Activated CD8-positive, alpha-beta T cell treated with anti-CD3 and anti-CD28 coated beads for 36 hours (primary cell): ENCODE measurements at regions not wholly inside any gene's neighbourhood (a gene's known extent, or its start where the extent isn't known, plus 50 kb on each side); places are given as distances from the start of the nearest gene placed in this dataset.

ENCODE experiments used
- ATAC-seq: fragments of 200-7000 bp; cut with Tn5 transposase; one replicate; pipeline ENCODE4 v1.10.0; 2021; ENCODE audit warnings: mild to moderate bottlenecking, moderate library complexity
- CTCF ChIA-PET: fragments of 350-600 bp; sonication (Branson Sonifier 250); formaldehyde crosslinking; loops from one replicate; lab custom pipeline; 2021; ENCODE audit warnings: antibody characterized with exemption; lab: Charles Lee
- POLR2A ChIA-PET: fragments of 350-600 bp; sonication (Branson Sonifier 250); formaldehyde crosslinking; loops from one replicate; lab custom pipeline; 2021; ENCODE audit warnings: antibody characterized with exemption; lab: Charles Lee
- DNase-seq: peaks from one replicate; pipeline ENCODE4 v3.0.0-alpha.2; 2020
- H3K27ac Mint-ChIP-seq: one replicate; pipeline ENCODE4 v1.8.0; 2021; ENCODE audit warnings: mild to moderate bottlenecking, mixed read lengths
- H3K27me3 Mint-ChIP-seq: one replicate; pipeline ENCODE4 v1.8.0; 2021; ENCODE audit warnings: mixed read lengths
- H3K36me3 Mint-ChIP-seq: one replicate; pipeline ENCODE4 v1.8.0; 2021; ENCODE audit warnings: low read depth, mixed read lengths
- H3K4me1 Mint-ChIP-seq: one replicate; pipeline ENCODE4 v1.8.0; 2021; ENCODE audit warnings: low read depth, mixed read lengths
- H3K4me3 Mint-ChIP-seq: one replicate; pipeline ENCODE4 v1.8.0; 2021; ENCODE audit warnings: mild to moderate bottlenecking, moderate library complexity, mixed read lengths
- H3K9me3 Mint-ChIP-seq: one replicate; pipeline ENCODE4 v1.8.0; 2021; ENCODE audit warnings: mixed read lengths
- intact Hi-C: fragments of 100-400 bp; cut with micrococcal nuclease; formaldehyde crosslinking; loops from one replicate; pipeline ENCODE4 v1.10.0; 2022
- TF ChIP-seq, protein P1 (sequence below): fragments of 200-600 bp; IDR thresholded peaks from one replicate; pipeline ENCODE4 v1.8.0; 2022; ENCODE audit warnings: antibody characterized with exemption, mild to moderate bottlenecking

DNA sequence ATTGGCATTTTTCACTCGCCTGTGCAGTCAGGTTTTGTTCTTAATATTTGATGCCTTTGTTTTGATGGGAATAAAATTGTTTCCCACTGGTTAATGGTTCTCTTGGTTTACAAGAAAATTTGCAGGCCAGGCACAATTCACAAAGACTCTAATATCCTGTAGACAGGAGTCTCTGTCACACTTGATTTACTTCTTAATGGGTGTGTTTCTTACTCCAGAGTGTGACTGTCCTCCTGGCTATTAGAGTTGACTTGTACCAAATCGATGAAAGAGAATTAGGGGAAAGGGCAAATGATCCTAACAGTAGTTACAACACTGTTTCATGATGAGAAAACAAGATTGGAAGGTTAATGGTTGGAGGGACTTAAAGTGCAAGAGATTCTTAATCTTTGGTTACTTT, 142.8 kb upstream of the SV2C start:
- Mint-ChIP-seq H3K27me3 (peaks cover 13% of the 10 kb centered on the region), H3K4me3 (no peak overlapping the region), H3K4me1 (no peaks in the 10 kb centered on the region), H3K9me3 (peaks cover 1% of the 10 kb centered on the region), H3K27ac (no peak overlapping the region), H3K36me3 (no peaks in the 10 kb centered on the region)
- DNase-seq (no peak), ATAC-seq (no peak)
- TF ChIP-seq, protein P1, sequence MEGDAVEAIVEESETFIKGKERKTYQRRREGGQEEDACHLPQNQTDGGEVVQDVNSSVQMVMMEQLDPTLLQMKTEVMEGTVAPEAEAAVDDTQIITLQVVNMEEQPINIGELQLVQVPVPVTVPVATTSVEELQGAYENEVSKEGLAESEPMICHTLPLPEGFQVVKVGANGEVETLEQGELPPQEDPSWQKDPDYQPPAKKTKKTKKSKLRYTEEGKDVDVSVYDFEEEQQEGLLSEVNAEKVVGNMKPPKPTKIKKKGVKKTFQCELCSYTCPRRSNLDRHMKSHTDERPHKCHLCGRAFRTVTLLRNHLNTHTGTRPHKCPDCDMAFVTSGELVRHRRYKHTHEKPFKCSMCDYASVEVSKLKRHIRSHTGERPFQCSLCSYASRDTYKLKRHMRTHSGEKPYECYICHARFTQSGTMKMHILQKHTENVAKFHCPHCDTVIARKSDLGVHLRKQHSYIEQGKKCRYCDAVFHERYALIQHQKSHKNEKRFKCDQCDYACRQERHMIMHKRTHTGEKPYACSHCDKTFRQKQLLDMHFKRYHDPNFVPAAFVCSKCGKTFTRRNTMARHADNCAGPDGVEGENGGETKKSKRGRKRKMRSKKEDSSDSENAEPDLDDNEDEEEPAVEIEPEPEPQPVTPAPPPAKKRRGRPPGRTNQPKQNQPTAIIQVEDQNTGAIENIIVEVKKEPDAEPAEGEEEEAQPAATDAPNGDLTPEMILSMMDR = no peak
- CTCF ChIA-PET = no interaction called here
- POLR2A ChIA-PET = no interaction called here
- intact Hi-C loops = no loop called here

DNA sequence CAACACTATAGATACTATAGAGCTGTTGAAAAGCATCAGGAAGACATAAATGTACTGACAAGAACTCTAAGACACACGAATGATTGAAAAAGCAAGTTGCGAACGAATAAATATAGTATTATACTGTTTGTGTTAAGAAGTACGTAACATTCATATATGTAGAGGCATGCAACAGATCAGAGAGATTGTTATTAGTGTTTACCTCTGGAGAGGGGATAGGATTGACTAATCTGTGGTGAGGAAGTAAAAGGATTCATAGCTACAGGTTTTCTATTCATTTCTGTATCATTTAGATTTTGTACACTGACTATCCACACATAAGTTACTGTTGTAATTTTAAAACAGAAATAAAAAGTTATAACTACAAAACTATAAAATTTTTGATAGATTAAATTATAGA, 147.6 kb upstream of the SV2C start:
- CTCF ChIA-PET = no interaction called here
- TF ChIP-seq, protein P1 = no peak
- Mint-ChIP-seq H3K36me3 (no peaks in the 10 kb centered on the region), H3K9me3 (no peaks in the 10 kb centered on the region), H3K4me3 (no peak overlapping the region), H3K4me1 (no peaks in the 10 kb centered on the region), H3K27ac (no peak overlapping the region), H3K27me3 (peaks cover 10% of the 10 kb centered on the region)
- DNase-seq (no peak), ATAC-seq (no peak)
- POLR2A ChIA-PET = no interaction called here
- intact Hi-C loops = no loop called here

DNA sequence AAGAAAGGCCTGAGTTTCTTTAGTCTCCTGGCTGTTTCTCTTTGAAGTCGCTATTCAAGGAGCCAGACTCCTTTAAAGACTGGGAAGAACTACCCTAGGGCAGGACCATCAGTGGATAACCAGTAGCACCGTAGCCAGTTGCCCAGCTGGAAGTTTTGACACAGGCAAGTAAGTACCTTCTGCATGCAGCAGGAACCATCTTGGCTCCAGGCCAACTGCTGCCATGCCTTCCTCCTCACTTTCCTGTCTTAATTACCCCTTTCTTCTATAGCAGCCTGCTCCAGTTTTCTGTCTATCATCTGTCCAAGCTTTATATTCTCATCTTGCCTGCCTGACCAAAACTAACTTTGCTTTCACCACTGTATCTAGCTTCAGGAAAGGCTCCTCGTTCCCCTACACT, 149.7 kb upstream of the SV2C start:
- intact Hi-C loops = no loop called here
- DNase-seq (no peak), ATAC-seq (no peak)
- ChIA-PET CTCF (no interaction called here), POLR2A (no interaction called here)
- H3K4me1 Mint-ChIP-seq = no peaks in the 10 kb centered on the region
- H3K9me3 Mint-ChIP-seq = no peaks in the 10 kb centered on the region
- no peak overlapping the region for H3K27ac Mint-ChIP-seq
- H3K36me3 Mint-ChIP-seq = no peaks in the 10 kb centered on the region
- TF ChIP-seq, protein P1 = no peak
- peaks cover 6% of the 10 kb centered on the region for H3K27me3 Mint-ChIP-seq
- H3K4me3 Mint-ChIP-seq = no peak overlapping the region

DNA sequence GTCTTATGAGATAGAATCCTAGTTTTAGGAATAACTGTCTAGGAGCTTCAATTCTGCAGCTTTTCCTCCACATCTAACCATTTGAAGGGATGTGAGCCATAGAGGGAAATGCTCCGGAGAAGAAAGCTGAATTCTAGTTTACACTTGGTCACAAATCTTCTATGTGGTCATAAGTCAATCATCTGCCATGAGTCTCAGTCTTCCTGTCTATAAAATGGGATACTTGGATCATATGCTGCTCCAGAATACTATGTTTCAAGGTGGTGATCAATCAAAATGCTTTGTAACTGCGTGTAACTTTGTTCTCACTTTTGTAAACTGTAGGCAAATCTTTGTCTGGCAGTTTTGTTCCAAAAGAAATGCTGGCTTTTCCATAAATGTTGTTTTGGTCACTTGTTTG, 152.0 kb upstream of the SV2C start:
- Mint-ChIP-seq H3K9me3 (no peaks in the 10 kb centered on the region), H3K27ac (no peak overlapping the region), H3K4me1 (no peaks in the 10 kb centered on the region), H3K36me3 (no peaks in the 10 kb centered on the region), H3K4me3 (no peak overlapping the region), H3K27me3 (peaks cover 4% of the 10 kb centered on the region)
- POLR2A ChIA-PET = no interaction called here
- intact Hi-C loops = no loop called here
- DNase-seq = no peak
- no peak for ATAC-seq
- CTCF ChIA-PET = no interaction called here
- TF ChIP-seq, protein P1 = no peak

DNA sequence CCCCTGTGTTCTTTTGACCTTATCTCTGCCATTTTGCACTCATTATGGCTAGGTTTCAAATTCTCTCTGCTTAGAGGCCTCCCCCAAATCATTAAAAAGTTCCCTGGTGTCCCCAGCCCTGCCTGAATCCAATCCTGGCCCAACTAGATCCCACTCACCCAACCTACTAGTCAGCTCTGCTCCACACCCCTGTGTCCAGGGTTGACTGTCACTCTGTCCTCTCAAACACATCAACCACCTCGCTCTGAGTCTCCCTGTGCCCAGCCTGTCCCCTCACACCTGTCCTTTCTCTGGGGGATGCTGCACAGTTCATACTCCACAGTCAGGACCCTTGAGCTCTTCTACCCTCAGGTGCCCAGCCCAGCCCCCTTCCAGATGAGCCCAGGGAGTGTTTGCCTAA, 154.2 kb upstream of the SV2C start:
- DNase-seq (no peak), ATAC-seq (no peak)
- CTCF ChIA-PET = interaction anchor here (1.6 kb wide), 1 partner anchor 10 kb away, joined by 8 read pairs; no protein-coding TSS in a partner anchor
- no peak overlapping the region for H3K4me3 Mint-ChIP-seq
- peaks cover 2% of the 10 kb centered on the region for H3K27me3 Mint-ChIP-seq
- H3K4me1 Mint-ChIP-seq = no peaks in the 10 kb centered on the region
- no peak overlapping the region for H3K27ac Mint-ChIP-seq
- no peaks in the 10 kb centered on the region for H3K9me3 Mint-ChIP-seq
- POLR2A ChIA-PET = no interaction called here
- intact Hi-C loops = no loop called here
- TF ChIP-seq, protein P1 = no peak
- H3K36me3 Mint-ChIP-seq = no peaks in the 10 kb centered on the region
